Gastroesophageal sphincter (tissue), 3 donors: ENCODE measurements at regions not wholly inside any gene's neighbourhood (a gene's known extent, or its start where the extent isn't known, plus 50 kb on each side); places are given as distances from the start of the nearest gene placed in this dataset.

Source experiments
- POLR2A ChIP-seq, 2 donors: fragments of 450-650 bp; IDR thresholded peaks; one replicate each; pipeline ENCODE4 v1.6.1; 2017; ENCODE audit warnings: antibody characterized with exemption in 2 of 2, mild to moderate bottlenecking in 2 of 2, moderate library complexity in 1 of 2
- POLR2AphosphoS5 ChIP-seq: sonication (generic); formaldehyde crosslinking; IDR thresholded peaks from one replicate; pipeline ENCODE4 v1.6.1; 2017; ENCODE audit warnings: antibody characterized with exemption
- TF ChIP-seq, protein P1 (sequence below), 4 experiments: fragments of 200-600 bp in 2 of 4; fragments of 450-650 bp in 2 of 4; sonication (generic) in 1 of 4; IDR thresholded peaks; one replicate each; pipeline ENCODE4 v1.5.1; 2017 to 2019; ENCODE audit warnings: antibody characterized with exemption in 4 of 4, mild to moderate bottlenecking in 2 of 4, moderate library complexity in 2 of 4

DNA sequence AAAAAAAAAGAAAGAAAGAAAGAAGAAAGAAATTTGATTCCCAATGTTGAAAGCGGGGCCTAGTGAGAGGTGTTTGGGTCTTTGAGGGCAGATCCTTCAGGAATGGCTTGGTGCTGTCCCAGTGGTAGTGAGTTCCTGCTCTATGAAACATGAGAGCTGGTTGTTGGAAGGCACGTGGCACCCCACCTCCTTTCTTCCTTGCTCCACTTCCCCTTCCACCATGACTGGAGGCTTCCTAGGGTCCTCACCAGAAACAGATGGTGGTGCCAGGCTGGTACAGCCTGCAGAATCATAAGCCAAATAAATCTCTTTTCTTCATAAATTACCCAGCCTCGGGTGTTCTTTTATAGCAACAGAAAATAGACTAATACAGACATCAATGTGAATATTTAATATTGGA, 147.3 kb upstream of the KCNJ18 start:
- no peak for TF ChIP-seq POLR2A (IDR thresholded peaks at IDR 0.05)
- TF ChIP-seq, protein P1, sequence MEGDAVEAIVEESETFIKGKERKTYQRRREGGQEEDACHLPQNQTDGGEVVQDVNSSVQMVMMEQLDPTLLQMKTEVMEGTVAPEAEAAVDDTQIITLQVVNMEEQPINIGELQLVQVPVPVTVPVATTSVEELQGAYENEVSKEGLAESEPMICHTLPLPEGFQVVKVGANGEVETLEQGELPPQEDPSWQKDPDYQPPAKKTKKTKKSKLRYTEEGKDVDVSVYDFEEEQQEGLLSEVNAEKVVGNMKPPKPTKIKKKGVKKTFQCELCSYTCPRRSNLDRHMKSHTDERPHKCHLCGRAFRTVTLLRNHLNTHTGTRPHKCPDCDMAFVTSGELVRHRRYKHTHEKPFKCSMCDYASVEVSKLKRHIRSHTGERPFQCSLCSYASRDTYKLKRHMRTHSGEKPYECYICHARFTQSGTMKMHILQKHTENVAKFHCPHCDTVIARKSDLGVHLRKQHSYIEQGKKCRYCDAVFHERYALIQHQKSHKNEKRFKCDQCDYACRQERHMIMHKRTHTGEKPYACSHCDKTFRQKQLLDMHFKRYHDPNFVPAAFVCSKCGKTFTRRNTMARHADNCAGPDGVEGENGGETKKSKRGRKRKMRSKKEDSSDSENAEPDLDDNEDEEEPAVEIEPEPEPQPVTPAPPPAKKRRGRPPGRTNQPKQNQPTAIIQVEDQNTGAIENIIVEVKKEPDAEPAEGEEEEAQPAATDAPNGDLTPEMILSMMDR (IDR thresholded peaks at IDR 0.05): no peak
- TF ChIP-seq POLR2AphosphoS5: no peak
